OCI-LY7 (cell line): ENCODE measurements at regions not wholly inside any gene's neighbourhood (a gene's known extent, or its start where the extent isn't known, plus 50 kb on each side); places are given as distances from the start of the nearest gene placed in this dataset.

Experiments
- EZH2phosphoT487 ChIP-seq: fragments of 200-600 bp; sonication (generic); IDR thresholded peaks from 2 replicates; pipeline ENCODE4 v1.6.1; 2018; ENCODE audit warnings: low read depth, borderline replicate concordance, mild to moderate bottlenecking, mixed run types, antibody characterized with exemption, low read length, moderate library complexity, mixed read lengths
- TF ChIP-seq, protein P1 (sequence below): fragments of 200-600 bp; sonication (generic); conservative IDR thresholded peaks from 2 replicates; pipeline ENCODE4 v1.5.1; 2014; ENCODE audit warnings: mild to moderate bottlenecking, antibody characterized with exemption, low read length, moderate library complexity, mixed read lengths

DNA sequence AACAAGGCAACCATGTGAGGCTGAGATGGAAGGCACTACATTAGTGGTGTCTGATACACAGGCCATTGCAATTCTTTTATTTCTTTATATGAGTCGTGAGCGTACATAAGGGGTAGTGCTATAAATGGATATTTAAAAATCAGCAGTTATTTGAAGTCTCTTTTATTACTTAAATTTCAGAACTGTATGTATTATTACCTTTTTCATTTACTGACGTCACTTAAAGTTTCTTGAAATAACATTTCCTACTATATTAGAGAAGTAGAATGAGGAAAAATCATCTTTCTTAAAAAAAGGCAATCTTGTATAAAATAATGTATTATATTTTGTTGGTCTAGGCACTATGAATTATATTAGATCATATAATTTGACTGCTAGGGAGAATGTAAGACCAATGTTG, 280.9 kb upstream of the CYLC2 start:
- TF ChIP-seq, protein P1, sequence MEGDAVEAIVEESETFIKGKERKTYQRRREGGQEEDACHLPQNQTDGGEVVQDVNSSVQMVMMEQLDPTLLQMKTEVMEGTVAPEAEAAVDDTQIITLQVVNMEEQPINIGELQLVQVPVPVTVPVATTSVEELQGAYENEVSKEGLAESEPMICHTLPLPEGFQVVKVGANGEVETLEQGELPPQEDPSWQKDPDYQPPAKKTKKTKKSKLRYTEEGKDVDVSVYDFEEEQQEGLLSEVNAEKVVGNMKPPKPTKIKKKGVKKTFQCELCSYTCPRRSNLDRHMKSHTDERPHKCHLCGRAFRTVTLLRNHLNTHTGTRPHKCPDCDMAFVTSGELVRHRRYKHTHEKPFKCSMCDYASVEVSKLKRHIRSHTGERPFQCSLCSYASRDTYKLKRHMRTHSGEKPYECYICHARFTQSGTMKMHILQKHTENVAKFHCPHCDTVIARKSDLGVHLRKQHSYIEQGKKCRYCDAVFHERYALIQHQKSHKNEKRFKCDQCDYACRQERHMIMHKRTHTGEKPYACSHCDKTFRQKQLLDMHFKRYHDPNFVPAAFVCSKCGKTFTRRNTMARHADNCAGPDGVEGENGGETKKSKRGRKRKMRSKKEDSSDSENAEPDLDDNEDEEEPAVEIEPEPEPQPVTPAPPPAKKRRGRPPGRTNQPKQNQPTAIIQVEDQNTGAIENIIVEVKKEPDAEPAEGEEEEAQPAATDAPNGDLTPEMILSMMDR = no peak
- no peak for TF ChIP-seq EZH2phosphoT487
